ENCODE measurements at regions not wholly inside any gene's neighbourhood (a gene's known extent, or its start where the extent isn't known, plus 50 kb on each side); places are given as distances from the start of the nearest gene placed in this dataset.
A peak's percentile ranks its signal among the peaks of the same experiment; 100 is the strongest.

DNA sequence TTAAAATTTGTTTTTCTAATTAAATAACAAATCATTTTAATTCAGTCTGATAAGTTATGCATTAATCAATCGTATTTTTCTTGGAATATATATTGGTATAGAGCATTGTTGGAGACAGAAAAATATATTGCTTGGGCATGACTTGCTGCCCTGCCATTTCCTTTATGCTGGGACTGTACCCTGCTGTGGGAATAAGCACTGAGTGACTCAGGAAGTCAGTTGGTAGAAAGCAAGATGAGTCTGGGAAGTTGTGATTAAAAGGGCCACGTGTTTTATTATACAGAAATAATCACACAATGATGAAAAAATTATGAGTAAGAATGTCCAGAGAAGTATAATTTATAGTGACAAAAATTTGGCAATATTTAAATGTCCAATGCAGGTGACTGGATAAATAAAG, 139.5 kb downstream of the KIF18A start:
- no peak for DNase-seq

- DNase-seq: no peak
Observed at GRCh38 chr11:27965559-27965958, 142.4 kb downstream of the KIF18A start.

DNA sequence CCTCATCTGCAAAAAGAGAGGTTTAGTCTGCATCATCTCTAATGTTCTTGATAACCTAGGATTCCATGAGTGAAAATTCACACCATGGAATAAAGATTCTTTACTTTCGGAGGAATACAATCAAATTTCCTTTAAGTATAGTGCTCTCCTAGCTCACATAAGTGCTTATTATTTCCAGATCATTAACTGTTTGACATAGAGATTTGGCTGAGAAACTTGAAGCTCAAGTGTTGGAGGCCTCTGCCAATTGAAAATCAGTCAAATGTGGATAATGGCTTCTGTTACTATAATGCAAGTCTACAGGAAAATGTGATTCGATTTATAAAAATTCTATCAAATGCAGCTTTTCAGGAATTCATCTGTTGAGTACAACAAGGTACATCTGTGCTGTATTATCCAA, 144.6 kb downstream of the KIF18A start:
- DNase-seq: peak; percentile 77

- no peak for DNase-seq
Observed at GRCh38 chr11:27949951-27950738, 157.8 kb downstream of the KIF18A start.

GRCh38 chr11:27945348-27945747, 162.6 kb downstream of the KIF18A start:
- DNase-seq: no peak

DNA sequence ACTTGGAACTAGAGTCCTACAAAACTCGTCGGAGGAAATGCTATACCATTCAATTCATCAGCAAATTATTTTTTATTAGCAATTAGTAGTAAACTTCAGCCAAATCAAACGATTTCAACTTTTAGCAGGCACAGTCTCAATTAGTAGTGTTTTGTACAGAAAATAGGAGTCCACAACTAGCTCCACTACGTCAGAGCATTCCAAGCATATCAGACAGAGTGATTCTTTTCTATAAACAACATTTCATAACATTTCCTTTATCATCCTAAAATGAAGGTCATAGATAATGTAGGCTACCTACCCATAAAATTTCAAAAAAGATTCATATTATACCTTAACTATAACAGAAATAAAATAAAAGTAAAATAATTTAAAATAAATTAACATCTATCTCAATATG, 169.9 kb downstream of the KIF18A start:
- no peak for DNase-seq

- no peak for DNase-seq
Observed at GRCh38 chr11:27934830-27935145, 173.2 kb downstream of the KIF18A start.

GRCh38 chr11:27933992-27934829, 173.7 kb downstream of the KIF18A start:
- no peak for DNase-seq

DNA sequence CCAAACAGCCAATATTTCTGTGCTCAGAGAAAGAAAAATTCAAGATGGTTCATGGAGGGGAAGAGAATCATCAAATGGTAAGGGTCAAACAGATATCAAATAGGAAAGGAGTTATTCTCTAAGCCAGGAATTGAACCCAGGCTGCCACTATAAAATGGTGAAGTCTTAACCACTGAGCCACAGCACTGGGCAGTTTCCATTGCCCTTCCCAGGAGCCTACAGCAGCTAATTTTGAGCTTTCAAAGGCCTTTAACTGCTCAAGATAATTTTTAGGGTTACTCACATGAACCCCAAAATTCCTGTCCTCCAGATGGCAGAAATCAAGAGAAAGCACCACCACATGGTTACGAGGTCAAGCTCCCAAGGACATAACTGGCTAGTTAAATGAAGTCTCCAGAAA, 176.2 kb downstream of the KIF18A start:
- DNase-seq: no peak

- DNase-seq: no peak
Observed at GRCh38 chr11:27930946-27931345, 177.0 kb downstream of the KIF18A start.

DNA sequence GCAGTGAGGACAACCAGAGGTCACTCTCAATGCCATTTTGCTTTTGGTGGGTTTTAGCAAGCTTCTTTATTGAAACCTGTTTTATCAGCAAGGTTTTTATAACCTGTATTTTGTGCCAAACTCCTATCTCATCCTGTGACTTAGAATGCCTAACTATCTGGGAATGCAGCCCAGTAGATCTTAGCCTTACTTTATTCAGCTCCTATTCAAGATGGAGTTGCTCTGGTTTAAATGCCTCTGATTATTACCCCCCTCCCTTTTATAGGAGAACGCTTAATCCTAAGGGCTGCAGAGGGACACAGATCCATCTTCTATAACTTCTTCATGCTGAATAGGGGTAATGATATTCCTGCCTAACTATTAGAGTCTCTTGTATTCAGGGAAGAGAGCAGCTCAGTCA, 179.1 kb downstream of the KIF18A start:
- no peak for DNase-seq

- DNase-seq: peak; percentile 19
Observed at GRCh38 chr11:27926981-27927481, 180.9 kb downstream of the KIF18A start.

DNA sequence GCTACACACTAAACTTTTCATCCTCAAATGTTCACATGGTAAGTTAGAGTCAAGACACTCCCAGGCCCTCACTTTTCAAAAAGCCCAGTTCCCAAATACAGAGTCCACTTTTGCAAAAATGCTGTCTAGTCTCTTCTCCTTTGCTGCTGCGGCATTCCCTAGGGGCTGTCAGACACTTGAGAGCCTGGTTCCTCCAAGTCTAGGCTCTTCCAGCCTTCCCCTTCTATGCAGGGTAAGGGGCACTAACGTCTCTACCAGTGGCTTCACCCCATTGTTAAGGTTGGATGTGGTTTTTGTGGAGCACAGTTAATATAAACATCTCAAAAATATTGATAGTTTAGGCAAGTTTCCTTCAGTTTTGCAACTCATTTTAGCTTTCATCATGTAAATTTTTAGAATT, 181.5 kb downstream of the KIF18A start:
- no peak for DNase-seq

GRCh38 chr11:27921472-27921871, 186.5 kb downstream of the KIF18A start:
- no peak for DNase-seq

GRCh38 chr11:27916541-27917100, 191.3 kb downstream of the KIF18A start:
- no peak for DNase-seq

- no peak for DNase-seq
Observed at GRCh38 chr11:27914080-27914479, 193.9 kb downstream of the KIF18A start.

GRCh38 chr11:27913650-27914049, 194.3 kb downstream of the KIF18A start:
- DNase-seq: no peak

GRCh38 chr11:27912916-27913315, 195.0 kb downstream of the KIF18A start:
- DNase-seq: no peak

DNA sequence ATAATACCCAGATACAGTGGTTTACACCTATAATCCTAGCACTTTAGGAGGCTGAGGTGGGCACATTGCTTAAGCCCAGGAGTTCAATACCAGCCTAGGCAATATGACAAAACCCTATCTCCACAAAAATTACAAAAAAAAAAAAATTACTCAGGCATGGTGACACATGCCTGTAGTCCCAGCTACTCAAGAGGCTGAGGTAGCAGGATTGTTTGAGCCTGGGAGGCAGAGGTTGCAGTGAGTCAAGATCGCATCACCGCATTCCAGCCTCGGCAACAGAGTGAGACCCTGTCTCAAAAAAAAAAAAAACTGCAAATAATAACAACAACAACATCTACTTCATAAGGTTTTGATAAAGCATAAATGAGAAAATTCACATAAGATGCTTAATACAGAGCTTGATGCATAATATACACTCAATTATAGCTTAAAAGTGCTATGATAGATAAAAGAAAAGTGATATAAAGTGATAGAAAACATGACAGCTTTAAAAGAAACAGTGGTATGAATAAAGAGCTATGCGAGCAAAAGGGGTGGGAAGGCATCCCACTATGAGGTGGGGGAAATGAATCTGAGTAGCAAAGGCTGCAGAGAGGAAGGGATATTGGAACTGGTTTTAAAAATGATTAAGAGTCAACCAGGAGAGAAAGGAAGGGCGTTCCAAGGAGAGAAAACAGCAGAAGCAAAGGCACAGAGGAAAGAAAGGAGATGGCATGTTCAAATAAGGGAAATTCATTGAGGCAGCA, 197.6 kb downstream of the KIF18A start:
- no peak for DNase-seq

GRCh38 chr11:27909386-27909785, 198.6 kb downstream of the KIF18A start:
- no peak for DNase-seq

- no peak for DNase-seq
Observed at GRCh38 chr11:27908621-27909020, 199.3 kb downstream of the KIF18A start.

DNA sequence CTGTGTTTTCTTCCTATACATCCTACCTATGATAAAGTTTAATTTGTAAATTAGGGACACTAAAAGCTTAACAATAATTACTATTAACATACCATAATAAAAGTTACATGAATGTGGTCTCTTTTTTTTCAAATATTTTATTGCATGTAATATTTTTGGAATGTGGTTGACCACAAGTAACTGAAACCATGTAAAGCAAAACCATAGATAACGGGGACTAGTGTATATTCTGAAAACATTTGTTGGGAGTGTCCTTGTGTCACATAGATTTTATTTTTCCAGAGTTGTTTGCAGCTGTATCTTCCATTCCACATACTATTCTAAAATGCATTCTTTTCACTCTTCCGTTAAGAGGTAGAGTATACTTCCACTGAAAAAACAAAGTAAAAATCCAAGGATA, 200.4 kb downstream of the KIF18A start:
- no peak for DNase-seq

DNA sequence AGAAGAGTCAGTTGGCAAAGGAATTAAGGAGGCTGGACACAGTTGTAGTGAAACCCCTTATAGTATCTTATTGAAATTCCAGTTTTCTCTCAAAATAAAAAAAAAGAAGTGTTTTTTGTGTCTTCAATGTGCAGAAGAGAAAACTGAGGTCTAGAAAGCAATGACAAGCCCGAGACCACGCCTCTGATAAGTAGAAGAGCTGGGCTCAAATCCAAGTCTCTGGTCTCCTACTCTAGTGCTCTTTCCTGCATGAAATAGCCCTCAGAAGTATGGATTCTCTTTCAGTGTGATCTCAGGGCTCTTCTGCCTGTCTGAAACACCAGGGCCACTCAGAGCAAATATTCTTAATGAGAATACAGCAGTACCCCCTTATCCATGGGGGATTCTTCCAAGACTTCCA, 200.9 kb downstream of the KIF18A start:
- DNase-seq: no peak

All from NCI-H2171 treated with DMSO at 0.1 percent for 48 hours (cell line).